MCF 10A (cell line): ENCODE measurements at regions not wholly inside any gene's neighbourhood (a gene's known extent, or its start where the extent isn't known, plus 50 kb on each side); places are given as distances from the start of the nearest gene placed in this dataset.

Source experiments
- BruUV-seq: library from RNA; stranded (reverse); fragments of 400-500 nt; replicated peaks from 2 replicates; lab custom pipeline; 2021; lab: Mats Ljungman, UMichigan
- CTCF ChIA-PET: fragments of 300-600 bp; sonication (Branson Sonifier 250); formaldehyde crosslinking; extraction: SDS; loops from one replicate; lab custom pipeline; 2021; ENCODE audit warnings: antibody characterized with exemption, inconsistent platforms; lab: Yijun Ruan, JAX
- POLR2A ChIA-PET: fragments of 300-600, 350-650 bp; sonication (Branson Sonifier 250); formaldehyde crosslinking; extraction: SDS; loops from one replicate; lab custom pipeline; 2020; ENCODE audit warnings: antibody characterized with exemption, inconsistent platforms; lab: Yijun Ruan, JAX
- DNase-seq: peaks from one replicate; pipeline ENCODE4 v3.0.0-alpha.2; 2018; ENCODE audit not compliant: unreplicated experiment
- H3K27ac Mint-ChIP-seq: one replicate; pipeline ENCODE4 v1.8.0; 2022; ENCODE audit warnings: mild to moderate bottlenecking, low read depth, mixed read lengths; ENCODE audit not compliant: unreplicated experiment
- H3K27me3 Mint-ChIP-seq: one replicate; pipeline ENCODE4 v1.8.0; 2022; ENCODE audit warnings: mixed read lengths; ENCODE audit not compliant: insufficient read depth, unreplicated experiment
- H3K36me3 Mint-ChIP-seq: one replicate; pipeline ENCODE4 v1.8.0; 2022; ENCODE audit warnings: mild to moderate bottlenecking, moderate library complexity, mixed read lengths; ENCODE audit not compliant: insufficient read depth, unreplicated experiment
- H3K4me1 Mint-ChIP-seq: one replicate; pipeline ENCODE4 v1.8.0; 2022; ENCODE audit warnings: mixed read lengths; ENCODE audit not compliant: insufficient read depth, unreplicated experiment
- H3K4me3 Mint-ChIP-seq: one replicate; pipeline ENCODE4 v1.8.0; 2022; ENCODE audit warnings: mild to moderate bottlenecking, moderate library complexity, mixed read lengths; ENCODE audit not compliant: unreplicated experiment
- H3K9me3 Mint-ChIP-seq: one replicate; pipeline ENCODE4 v1.8.0; 2022; ENCODE audit warnings: mixed read lengths; ENCODE audit not compliant: unreplicated experiment
- CTCF ChIP-seq: fragments of 200-600 bp; IDR thresholded peaks from one replicate; pipeline ENCODE4 v1.8.0; 2022; ENCODE audit warnings: antibody characterized with exemption, mild to moderate bottlenecking; ENCODE audit not compliant: unreplicated experiment
- intact Hi-C: fragments of 100-400 bp; cut with micrococcal nuclease; formaldehyde crosslinking; loops from 2 replicates; pipeline ENCODE4 v1.14.1; 2022

GRCh38 chr4:71194454-71194853 lies 144.4 kb upstream of the SLC4A4 start:
- DNase-seq: no peak
- H3K27me3 Mint-ChIP-seq: peaks cover 18% of the 10 kb centered on the region
- H3K9me3 Mint-ChIP-seq: no peaks in the 10 kb centered on the region
- no peak overlapping the region for H3K27ac Mint-ChIP-seq
- no TSS peak for BruUV-seq
- no peak for TF ChIP-seq CTCF
- no peak overlapping the region for H3K4me3 Mint-ChIP-seq
- ChIA-PET CTCF (interaction anchor here (1.0 to 2.3 kb wide), 5 partner anchors 10 to 76 kb away, joined by 3 to 13 read pairs (median 3); no protein-coding TSS in a partner anchor), POLR2A (interaction anchor here (0.6 kb wide), 1 partner anchor 17 kb away, joined by 4 read pairs; no protein-coding TSS in a partner anchor)
- no peaks in the 10 kb centered on the region for H3K4me1 Mint-ChIP-seq
- intact Hi-C loops: no loop called here
- H3K36me3 Mint-ChIP-seq: no peaks in the 10 kb centered on the region

- no peak for TF ChIP-seq CTCF
- BruUV-seq: no TSS peak
- DNase-seq: no peak
- Mint-ChIP-seq H3K9me3 (no peaks in the 10 kb centered on the region), H3K27me3 (peaks cover 3% of the 10 kb centered on the region), H3K27ac (no peak overlapping the region), H3K36me3 (no peaks in the 10 kb centered on the region), H3K4me3 (no peak overlapping the region), H3K4me1 (no peaks in the 10 kb centered on the region)
- CTCF ChIA-PET: interaction anchor here (1.7 kb wide), 1 partner anchor 12 kb away, joined by 5 read pairs; no protein-coding TSS in a partner anchor
- intact Hi-C loops: no loop called here
- POLR2A ChIA-PET: interaction anchor here (0.7 kb wide), 1 partner anchor 336 kb away, joined by 3 read pairs; no protein-coding TSS in a partner anchor
Observed at GRCh38 chr4:71195924-71196323, 142.9 kb upstream of the SLC4A4 start.

- no peaks in the 10 kb centered on the region for H3K9me3 Mint-ChIP-seq
- H3K36me3 Mint-ChIP-seq: no peaks in the 10 kb centered on the region
- no peaks in the 10 kb centered on the region for H3K4me1 Mint-ChIP-seq
- TF ChIP-seq CTCF: no peak
- ChIA-PET CTCF (no interaction called here), POLR2A (no interaction called here)
- intact Hi-C loops: no loop called here
- H3K27ac Mint-ChIP-seq: no peak overlapping the region
- no peak overlapping the region for H3K4me3 Mint-ChIP-seq
- no peak for DNase-seq
- no peaks in the 10 kb centered on the region for H3K27me3 Mint-ChIP-seq
- BruUV-seq: no TSS peak
Observed at GRCh38 chr4:71198958-71199357, 139.9 kb upstream of the SLC4A4 start.

- DNase-seq: no peak
- no TSS peak for BruUV-seq
- H3K27ac Mint-ChIP-seq: no peak overlapping the region
- no peaks in the 10 kb centered on the region for H3K9me3 Mint-ChIP-seq
- H3K4me1 Mint-ChIP-seq: no peaks in the 10 kb centered on the region
- ChIA-PET CTCF (interaction anchor here (0.6 to 1.7 kb wide), 2 partner anchors 17 to 48 kb away, joined by 3 to 4 read pairs; no protein-coding TSS in a partner anchor), POLR2A (no interaction called here)
- no peaks in the 10 kb centered on the region for H3K36me3 Mint-ChIP-seq
- TF ChIP-seq CTCF: no peak
- intact Hi-C loops: no loop called here
- H3K27me3 Mint-ChIP-seq: no peaks in the 10 kb centered on the region
- no peak overlapping the region for H3K4me3 Mint-ChIP-seq
Observed at GRCh38 chr4:71201057-71201456, 137.8 kb upstream of the SLC4A4 start.
